Neutrophil (primary cell): ENCODE measurements at regions not wholly inside any gene's neighbourhood (a gene's known extent, or its start where the extent isn't known, plus 50 kb on each side); places are given as distances from the start of the nearest gene placed in this dataset.

Experiments used
- H3K27ac ChIP-seq: fragments of 200-600 bp; sonication (generic); 2 replicates; pipeline ENCODE4 v1.5.1; 2016; ENCODE audit warnings: mild to moderate bottlenecking, moderate library complexity
- H3K27me3 ChIP-seq: fragments of 200-600 bp; sonication (generic); 2 replicates; pipeline ENCODE4 v1.6.0; 2016; ENCODE audit warnings: mild to moderate bottlenecking
- H3K36me3 ChIP-seq: fragments of 200-600 bp; sonication (generic); 2 replicates; pipeline ENCODE4 v1.5.1; 2017
- H3K4me1 ChIP-seq, 2 experiments: fragments of 200-600 bp in 1 of 2; sonication (generic) in 1 of 2; 1 replicate in 1 of 2; 2 replicates in 1 of 2; pipeline versions ENCODE4 v1.5.1 to v1.6.1; 2013 to 2016; ENCODE audit warnings: low read depth in 1 of 2, low read length in 1 of 2, mild to moderate bottlenecking in 1 of 2, moderate library complexity in 1 of 2; ENCODE audit not compliant: control insufficient read depth in 1 of 2, insufficient read depth in 1 of 2
- H3K4me3 ChIP-seq, 2 experiments: fragments of 200-600 bp in 1 of 2; sonication (generic) in 1 of 2; 1 replicate in 1 of 2; 2 replicates in 1 of 2; pipeline ENCODE4 v1.5.1; 2013 to 2016; ENCODE audit warnings: low read depth in 1 of 2, low read length in 1 of 2, mild to moderate bottlenecking in 1 of 2, moderate library complexity in 1 of 2
- H3K9me3 ChIP-seq: fragments of 200-600 bp; sonication (generic); 2 replicates; pipeline ENCODE4 v1.5.1; 2016
- TF ChIP-seq, protein P1 (sequence below): fragments of 200-600 bp; sonication (generic); IDR thresholded peaks from 2 replicates; pipeline ENCODE4 v1.5.1; 2016; ENCODE audit warnings: antibody characterized with exemption

GRCh38 chr1:168374566-168374965 lies 93.9 kb downstream of the TBX19 start:
- Histone ChIP-seq H3K9me3 (no peaks in the 10 kb centered on the region), H3K27ac (no peak overlapping the region), H3K4me1 (no peaks in the 10 kb centered on the region), H3K27me3 (no peaks in the 10 kb centered on the region), H3K4me3 (no peak overlapping the region), H3K36me3 (no peaks in the 10 kb centered on the region)
- TF ChIP-seq, protein P1, sequence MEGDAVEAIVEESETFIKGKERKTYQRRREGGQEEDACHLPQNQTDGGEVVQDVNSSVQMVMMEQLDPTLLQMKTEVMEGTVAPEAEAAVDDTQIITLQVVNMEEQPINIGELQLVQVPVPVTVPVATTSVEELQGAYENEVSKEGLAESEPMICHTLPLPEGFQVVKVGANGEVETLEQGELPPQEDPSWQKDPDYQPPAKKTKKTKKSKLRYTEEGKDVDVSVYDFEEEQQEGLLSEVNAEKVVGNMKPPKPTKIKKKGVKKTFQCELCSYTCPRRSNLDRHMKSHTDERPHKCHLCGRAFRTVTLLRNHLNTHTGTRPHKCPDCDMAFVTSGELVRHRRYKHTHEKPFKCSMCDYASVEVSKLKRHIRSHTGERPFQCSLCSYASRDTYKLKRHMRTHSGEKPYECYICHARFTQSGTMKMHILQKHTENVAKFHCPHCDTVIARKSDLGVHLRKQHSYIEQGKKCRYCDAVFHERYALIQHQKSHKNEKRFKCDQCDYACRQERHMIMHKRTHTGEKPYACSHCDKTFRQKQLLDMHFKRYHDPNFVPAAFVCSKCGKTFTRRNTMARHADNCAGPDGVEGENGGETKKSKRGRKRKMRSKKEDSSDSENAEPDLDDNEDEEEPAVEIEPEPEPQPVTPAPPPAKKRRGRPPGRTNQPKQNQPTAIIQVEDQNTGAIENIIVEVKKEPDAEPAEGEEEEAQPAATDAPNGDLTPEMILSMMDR = no peak

DNA sequence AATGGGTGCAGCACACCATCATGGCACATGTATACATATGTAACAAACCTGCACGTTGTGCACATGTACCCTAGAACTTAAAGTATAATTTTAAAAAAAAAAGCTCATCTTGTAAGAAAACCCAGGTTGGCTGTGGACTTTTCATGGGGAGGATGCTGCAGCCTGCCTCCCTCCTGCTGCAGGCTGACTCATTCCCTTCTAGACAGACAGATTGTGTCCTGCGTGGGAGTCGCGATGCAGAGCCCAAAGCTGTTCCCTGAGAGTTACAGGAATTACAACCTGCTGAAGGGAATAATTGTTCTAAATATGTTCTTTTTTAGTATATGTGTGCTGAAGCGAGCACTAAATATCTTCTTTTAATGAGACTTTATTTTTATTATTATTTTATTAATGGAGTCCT lies 93.2 kb downstream of the TBX19 start:
- no peaks in the 10 kb centered on the region for H3K27me3 ChIP-seq
- H3K27ac ChIP-seq = no peak overlapping the region
- TF ChIP-seq, protein P1 = no peak
- H3K4me3 ChIP-seq = no peak overlapping the region
- H3K9me3 ChIP-seq = no peaks in the 10 kb centered on the region
- H3K4me1 ChIP-seq = no peaks in the 10 kb centered on the region
- H3K36me3 ChIP-seq = no peaks in the 10 kb centered on the region

DNA sequence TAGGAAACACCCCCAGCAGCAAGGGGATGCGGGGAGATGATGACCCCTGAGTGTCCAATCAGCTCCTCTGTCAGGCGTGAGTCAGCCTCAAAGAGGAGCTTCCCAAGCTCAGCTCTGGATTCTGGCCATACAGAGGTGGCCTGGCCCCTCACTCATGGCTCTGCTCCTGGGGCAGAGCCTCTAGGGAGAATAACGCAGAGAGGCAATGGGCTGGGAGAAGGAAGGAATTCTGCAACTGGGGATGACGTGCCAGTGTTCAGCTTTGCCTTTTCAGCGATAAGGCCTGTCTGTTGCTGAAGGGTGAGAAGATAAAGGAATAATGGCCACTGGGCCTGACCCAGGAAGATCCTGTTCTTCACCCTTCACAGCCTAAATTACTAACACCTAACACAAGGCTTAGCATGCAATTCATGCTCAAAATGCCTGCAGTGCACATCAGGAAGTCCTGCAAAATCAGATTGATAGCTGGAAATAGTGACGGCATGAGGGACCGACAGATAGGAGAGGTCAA lies 92.2 kb downstream of the TBX19 start:
- no peak overlapping the region for H3K27ac ChIP-seq
- H3K9me3 ChIP-seq = no peaks in the 10 kb centered on the region
- no peaks in the 10 kb centered on the region for H3K27me3 ChIP-seq
- H3K36me3 ChIP-seq = no peaks in the 10 kb centered on the region
- no peaks in the 10 kb centered on the region for H3K4me1 ChIP-seq
- H3K4me3 ChIP-seq = no peak overlapping the region
- TF ChIP-seq, protein P1 = no peak

GRCh38 chr1:168372307-168372706 lies 91.6 kb downstream of the TBX19 start:
- TF ChIP-seq, protein P1 = no peak
- H3K36me3 ChIP-seq = no peaks in the 10 kb centered on the region
- H3K27ac ChIP-seq = no peak overlapping the region
- H3K9me3 ChIP-seq = no peaks in the 10 kb centered on the region
- no peaks in the 10 kb centered on the region for H3K4me1 ChIP-seq
- no peaks in the 10 kb centered on the region for H3K27me3 ChIP-seq
- H3K4me3 ChIP-seq = no peak overlapping the region

- TF ChIP-seq, protein P1 = no peak
- Histone ChIP-seq H3K27me3 (no peaks in the 10 kb centered on the region), H3K4me3 (no peak overlapping the region)
Measured at GRCh38 chr1:168371477-168371876, 90.8 kb downstream of the TBX19 start.

GRCh38 chr1:168370586-168370985 lies 89.9 kb downstream of the TBX19 start:
- TF ChIP-seq, protein P1 = no peak

More at GRCh38 chr1:168371477-168371876, 90.8 kb downstream of the TBX19 start:
- no peak overlapping the region for H3K27ac ChIP-seq
- H3K9me3 ChIP-seq = no peaks in the 10 kb centered on the region
- H3K4me1 ChIP-seq = no peaks in the 10 kb centered on the region
- no peaks in the 10 kb centered on the region for H3K36me3 ChIP-seq

More at GRCh38 chr1:168370586-168370985, 89.9 kb downstream of the TBX19 start:
- no peak overlapping the region for H3K4me3 ChIP-seq
- H3K4me1 ChIP-seq = no peaks in the 10 kb centered on the region
- no peaks in the 10 kb centered on the region for H3K9me3 ChIP-seq
- no peak overlapping the region for H3K27ac ChIP-seq
- no peaks in the 10 kb centered on the region for H3K36me3 ChIP-seq
- H3K27me3 ChIP-seq = no peaks in the 10 kb centered on the region
